Superior temporal gyrus (tissue), 1 donor: ENCODE measurements at regions not wholly inside any gene's neighbourhood (a gene's known extent, or its start where the extent isn't known, plus 50 kb on each side); places are given as distances from the start of the nearest gene placed in this dataset.
"Not testable (repeated sequence)": the region's sequence is repeated elsewhere in the genome, so short reads cannot be mapped to it uniquely, and the experiment has no call there.

ENCODE experiments used
- DNase-seq: peaks from one replicate; pipeline ENCODE4 v3.0.0-alpha.2; 2016; ENCODE audit errors: extremely low spot score

GRCh38 chr14:95818581-95818980, 58.1 kb upstream of the TUNAR start:
- DNase-seq: no peak

GRCh38 chr14:95817271-95817670, 59.4 kb upstream of the TUNAR start:
- no peak for DNase-seq

GRCh38 chr14:95816539-95816938, 60.1 kb upstream of the TUNAR start:
- DNase-seq: no peak

DNA sequence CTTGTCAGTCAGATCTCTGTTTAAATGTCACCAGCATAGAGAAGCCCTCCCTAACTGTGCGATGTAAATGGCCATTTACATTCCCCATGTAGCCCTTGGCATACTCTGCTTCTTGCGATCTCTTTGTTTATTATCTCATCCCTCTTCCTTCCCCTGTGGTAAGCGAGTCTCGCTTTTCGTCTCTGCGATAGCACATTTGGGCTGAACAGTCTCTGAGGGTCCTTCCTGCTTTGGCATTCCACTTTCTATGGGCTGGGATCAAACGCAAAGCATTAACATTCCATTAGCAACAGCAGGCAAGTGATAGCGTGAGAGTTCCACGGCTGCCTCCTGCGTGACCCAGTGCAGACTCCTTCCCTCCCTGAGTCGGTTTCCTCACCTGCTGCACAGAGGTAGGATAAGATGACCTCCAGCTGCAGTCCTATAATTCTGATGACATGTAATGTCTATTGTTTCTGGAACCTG, 61.4 kb upstream of the TUNAR start:
- no peak for DNase-seq

GRCh38 chr14:95814363-95815225, 62.0 kb upstream of the TUNAR start:
- DNase-seq: no peak

DNA sequence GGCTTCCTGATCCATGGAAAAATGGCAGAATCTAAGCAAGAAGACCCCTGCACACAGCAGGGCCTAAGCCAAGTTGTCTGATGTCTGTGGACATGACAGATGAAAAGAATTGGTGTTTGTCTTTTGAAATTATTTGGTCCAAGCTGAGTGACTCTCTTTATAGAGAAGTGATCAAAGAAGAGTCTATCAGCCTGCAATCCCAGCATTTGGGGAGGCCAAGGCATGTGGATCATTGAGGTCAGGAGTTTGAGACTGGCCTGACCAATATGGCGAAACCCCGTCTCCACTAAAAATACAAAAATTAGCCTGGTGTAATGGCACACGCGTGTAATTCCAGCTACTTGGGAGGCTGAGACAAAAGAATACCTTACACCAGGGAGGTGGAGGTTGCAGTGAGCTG, 64.8 kb upstream of the TUNAR start:
- DNase-seq: no peak

DNA sequence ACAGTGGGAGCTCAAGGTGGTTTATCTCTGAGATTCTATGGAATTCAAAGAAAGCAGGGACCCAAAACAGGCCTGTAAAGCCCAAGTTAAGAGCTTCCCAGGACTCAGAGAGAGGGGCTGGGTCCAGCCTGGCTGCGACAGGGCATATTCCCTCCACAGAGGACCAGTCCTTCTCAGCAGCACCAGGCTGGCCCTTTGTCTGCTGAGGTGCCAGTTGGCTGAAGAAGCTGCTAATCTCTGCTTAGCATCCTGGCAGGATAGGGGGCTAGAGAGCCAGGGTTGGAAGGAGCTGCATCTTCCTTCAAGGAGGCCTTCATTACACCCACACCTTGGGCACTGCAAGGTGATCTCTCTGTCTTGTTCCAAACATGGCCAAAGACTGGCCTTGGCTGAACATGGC, 68.3 kb upstream of the TUNAR start:
- no peak for DNase-seq

DNA sequence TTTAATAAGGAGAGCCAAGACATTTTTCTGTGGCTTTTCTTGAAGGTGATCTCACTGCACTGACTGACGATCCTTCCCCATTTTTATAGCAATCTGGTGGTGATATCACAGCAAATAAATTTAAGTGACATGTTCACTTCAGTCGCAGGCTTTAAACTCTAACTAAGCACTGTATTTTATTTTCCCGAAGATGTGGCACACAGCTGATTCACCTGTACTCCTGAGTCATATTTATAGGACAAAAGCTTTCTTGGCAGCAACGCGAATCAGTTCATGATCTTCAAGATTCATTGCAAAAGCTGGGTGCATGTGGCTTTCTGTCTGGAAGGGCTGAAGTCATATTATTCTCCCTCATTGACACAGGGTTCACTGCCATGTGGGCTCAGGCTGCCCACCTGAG, 79.8 kb upstream of the TUNAR start:
- DNase-seq: no peak

DNA sequence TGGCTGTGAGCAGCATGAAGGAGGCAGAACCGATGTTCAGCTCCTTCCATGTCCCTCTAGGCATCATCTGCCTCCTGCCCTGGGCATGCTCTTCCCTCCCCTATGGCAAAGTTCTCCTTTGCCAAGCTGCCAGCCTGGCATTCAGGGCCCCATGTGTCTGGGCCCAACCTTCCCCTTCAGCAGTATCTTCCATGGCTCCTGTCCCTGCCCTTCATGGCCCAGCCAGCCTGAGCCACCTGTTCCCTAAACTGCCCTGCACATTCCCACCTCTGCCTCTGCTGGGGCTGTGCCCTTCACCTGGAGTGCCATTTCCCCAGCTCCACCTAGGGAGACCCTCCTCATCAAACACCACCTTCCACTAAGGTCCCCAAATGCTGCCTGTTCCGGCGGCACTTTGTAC, 74.0 kb upstream of the TCL1A start:
- DNase-seq: no peak

DNA sequence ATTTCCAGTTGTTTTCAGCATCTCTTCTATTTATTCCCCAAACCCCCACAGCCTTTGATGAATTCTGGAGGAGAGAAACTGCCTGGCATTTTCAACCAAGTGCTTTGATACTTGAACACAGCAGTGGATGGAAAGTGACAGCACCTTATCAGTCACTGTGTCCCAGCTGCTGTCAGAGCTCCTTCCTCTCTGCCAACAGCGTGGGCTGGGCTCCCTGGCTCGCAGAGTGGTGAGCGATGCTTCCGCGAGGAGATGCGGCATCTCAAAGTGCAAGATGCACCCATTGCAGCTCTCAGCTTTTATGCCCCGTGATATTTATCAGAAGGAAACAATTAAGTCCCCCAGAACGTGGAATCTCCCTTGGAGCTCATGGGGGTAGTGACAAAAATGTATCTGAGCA, 72.6 kb upstream of the TCL1A start:
- no peak for DNase-seq

DNA sequence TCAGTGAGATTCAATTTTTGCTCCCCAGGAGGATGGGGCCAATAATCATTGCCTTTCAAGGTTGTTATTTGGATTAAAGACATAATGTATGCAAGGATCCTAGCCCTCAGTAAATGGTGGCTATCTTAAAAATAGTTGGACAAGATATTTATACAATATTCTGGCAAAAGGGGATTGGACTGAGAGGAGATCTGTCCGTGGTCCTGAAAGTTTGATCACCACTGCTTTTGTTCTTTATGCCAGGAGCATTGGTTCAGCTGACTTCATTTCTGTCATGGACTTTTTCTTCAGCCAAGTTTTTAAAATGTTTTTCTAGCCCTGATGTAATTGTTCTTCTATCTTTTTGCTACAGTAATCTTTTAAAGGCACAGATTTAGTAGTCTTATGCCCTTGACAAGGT, 70.2 kb upstream of the TCL1A start:
- DNase-seq: peak; percentile 13

GRCh38 chr14:95776798-95777534, 63.0 kb upstream of the TCL1A start:
- no peak for DNase-seq

GRCh38 chr14:95774265-95775160, 60.6 kb upstream of the TCL1A start:
- peak; percentile 73 for DNase-seq

DNA sequence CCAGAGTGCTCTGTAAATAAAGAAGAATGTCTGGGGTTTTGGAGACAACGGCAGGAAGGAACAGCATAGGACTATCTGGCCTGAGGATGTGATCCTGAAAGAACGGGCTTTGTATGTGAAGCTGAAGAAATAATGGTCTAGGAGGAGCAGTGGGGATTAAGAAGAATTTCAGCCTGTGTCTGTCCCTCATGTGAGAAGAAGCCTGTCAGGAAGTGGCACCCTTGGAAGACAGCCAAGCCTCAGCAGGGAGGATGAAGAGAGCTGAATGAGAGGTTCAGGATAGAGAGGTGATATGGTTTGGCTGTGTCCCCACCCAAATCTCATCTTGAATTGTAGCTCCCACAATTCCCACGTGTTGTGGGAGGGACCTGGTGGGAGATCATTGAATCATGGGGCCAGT, 56.9 kb upstream of the TCL1A start:
- DNase-seq: no peak

DNA sequence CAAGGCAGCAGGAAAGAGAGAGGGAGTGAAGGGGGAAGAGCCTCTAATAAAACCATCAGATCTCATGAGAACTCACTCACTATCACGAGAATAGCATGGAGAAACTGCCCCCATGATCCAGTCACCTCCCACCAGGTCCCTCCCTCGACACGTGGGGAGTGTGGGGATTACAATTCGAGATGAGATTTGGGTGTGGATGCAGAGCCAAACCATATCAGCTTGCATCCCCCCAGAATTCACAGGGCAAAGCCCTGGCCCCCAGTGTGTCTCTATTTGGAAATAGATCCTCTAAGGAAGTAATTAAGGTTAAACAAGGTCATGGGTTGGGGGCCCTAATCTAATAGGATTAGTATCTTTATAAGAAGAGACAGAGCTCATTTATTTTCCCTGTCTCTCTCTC, 56.1 kb upstream of the TCL1A start:
- no peak for DNase-seq

DNA sequence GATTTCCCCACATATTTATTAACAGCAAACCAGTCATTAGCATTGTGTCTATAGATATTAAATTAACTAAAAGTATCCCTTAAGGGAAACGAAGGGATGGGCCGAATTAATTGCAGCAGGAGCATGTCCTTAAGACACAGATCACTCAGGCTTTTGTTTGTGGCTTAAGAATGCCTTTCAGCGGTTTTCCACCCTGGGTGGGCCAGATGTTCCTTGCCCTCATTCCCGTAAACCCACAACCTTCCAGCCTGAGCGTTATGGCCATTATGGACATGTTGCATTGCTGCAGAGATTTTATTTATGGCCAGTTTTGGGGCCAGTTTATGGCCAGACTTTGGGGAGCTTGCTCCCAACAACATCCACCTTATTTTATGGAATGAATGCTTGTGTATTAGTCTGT, 55.5 kb upstream of the TCL1A start:
- DNase-seq: not testable (repeated sequence)

- DNase-seq: no peak
Observed at GRCh38 chr14:95765051-95765450, 51.1 kb upstream of the TCL1A start.

GRCh38 chr14:95763875-95764274, 50.0 kb upstream of the TCL1A start:
- DNase-seq: no peak
